DMS 273 (cell line): ENCODE measurements at regions not wholly inside any gene's neighbourhood (a gene's known extent, or its start where the extent isn't known, plus 50 kb on each side); places are given as distances from the start of the nearest gene placed in this dataset.
A peak's percentile ranks its signal among the peaks of the same experiment; 100 is the strongest.

ENCODE experiments used
- DNase-seq: peaks from one replicate; lab custom pipeline; 2025; ENCODE audit not compliant: unreplicated experiment; lab: John Stamatoyannopoulos, UW

DNA sequence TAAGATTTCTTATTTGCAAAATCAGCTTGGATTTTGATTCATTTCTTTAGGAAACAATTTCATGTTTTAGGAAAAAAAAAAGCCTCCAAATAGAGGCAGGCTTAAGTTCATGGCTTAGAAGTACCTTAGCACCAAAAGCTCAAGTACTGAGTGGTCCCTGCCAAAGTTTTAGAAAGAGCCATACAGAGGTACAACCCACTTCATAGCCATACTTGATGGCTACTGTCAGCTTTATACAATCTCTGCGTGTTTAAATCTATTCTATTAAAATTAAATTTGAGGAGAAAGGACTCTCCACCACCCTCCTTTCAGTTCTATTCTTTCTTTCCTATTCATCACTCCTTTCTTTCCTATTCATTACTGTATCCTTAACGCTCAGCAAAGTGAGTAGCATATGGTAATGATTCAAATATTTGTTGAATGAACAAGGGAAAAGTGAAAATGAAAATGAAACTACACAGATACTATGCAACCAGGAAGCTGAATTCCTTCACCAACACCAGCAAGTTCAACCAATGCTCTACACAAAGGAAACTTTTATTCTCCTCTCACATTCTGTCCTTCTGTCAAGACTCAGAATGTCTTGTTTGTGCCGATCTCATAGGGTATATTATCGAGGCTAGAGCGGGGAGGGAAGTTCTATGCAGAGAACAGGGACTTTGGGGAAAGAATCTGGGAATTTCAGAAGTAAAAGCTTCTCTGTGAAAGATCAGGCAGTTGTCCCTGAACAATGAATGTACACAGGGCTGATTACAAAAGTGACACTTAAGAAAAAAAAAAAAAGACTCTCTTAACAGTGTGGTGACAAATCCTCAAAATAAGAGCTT lies 138.6 kb upstream of the SPEF2 start:
- no peak for DNase-seq

GRCh38 chr5:35477911-35478310 lies 139.8 kb upstream of the SPEF2 start:
- no peak for DNase-seq

DNA sequence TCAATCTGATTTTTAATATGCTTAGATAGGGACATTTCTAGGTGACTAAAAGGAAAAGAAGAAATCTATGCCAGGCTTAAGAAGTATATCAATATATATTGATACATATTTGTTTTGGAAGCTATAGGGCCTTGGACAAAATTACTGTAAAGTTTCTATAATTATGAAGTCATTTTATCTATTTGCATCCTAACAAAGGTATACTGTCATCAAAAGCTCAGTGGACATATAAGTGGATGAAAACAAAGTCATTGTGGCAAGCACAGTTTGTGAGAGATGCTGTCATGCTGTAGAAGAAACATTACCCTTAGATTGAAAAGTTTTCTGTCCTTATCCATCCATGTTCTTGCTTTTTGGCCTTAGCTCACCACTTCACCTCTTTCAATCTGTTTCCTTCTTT lies 140.3 kb upstream of the SPEF2 start:
- no peak for DNase-seq

DNA sequence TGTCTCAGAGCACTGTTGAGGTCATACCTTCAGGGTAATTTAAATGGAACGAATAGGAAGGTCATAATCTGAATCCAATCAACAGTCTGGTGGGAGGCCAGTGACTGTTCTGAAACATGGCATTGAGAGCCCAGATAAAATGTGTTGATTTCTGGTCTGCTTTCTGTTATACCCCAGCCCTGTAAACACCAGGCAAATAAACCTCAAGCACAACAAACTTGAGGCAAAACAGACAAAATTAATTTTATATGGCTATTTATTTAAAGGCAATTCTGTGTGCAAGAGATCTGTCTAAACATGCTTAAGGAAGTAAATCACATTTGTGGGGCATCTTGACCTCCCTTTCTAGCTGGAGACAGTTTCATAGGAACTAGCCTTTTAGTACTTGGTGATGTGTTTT lies 140.9 kb upstream of the SPEF2 start:
- DNase-seq = no peak

DNA sequence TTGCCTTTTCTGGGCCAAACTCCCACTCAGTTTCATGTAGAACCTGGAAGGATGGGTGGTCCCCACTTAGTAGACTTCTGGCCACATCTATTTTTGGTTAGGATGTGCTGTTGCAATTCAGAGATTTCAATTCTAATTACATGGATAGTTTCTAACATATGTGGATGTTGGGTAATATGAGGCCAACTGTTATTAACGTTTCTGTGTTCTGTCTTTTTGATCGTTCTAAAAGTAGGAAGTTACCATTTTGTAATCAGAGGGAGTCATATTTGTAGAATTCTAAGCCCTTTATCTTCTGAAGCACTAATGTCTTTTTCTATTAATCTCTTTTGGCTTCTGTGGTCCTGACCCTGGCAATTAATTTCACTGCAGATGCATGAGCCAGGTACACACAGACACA lies 141.6 kb upstream of the SPEF2 start:
- DNase-seq = no peak

- DNase-seq = no peak
Observed at GRCh38 chr5:35473589-35473988, 144.1 kb upstream of the SPEF2 start.

- DNase-seq = no peak
Observed at GRCh38 chr5:35470866-35471265, 146.8 kb upstream of the SPEF2 start.

- no peak for DNase-seq
Observed at GRCh38 chr5:35468811-35469210, 148.9 kb upstream of the SPEF2 start.

- DNase-seq = no peak
Observed at GRCh38 chr5:35466746-35467145, 150.9 kb upstream of the SPEF2 start.

DNA sequence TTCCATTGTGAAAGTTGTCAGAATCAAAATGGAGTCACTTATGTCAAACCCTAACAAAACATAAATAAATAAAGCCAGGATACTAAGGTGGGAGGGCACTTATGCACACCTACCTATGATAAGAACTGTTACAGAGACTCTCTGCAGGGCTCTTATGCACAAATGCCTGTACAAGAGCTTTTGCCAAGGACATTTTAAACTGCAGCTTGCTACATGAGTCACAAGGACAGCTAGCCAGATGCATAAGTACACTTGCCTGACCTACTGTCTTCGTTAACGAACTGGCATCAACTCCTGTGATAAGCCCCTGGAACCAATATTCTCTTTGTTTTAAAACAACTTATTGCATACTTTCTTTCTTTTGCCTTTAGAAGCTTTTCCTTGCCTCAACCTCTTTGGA lies 152.9 kb upstream of the SPEF2 start:
- no peak for DNase-seq

GRCh38 chr5:35461530-35461929 lies 156.1 kb upstream of the SPEF2 start:
- DNase-seq = no peak

- peak; percentile 63 for DNase-seq
Observed at GRCh38 chr5:35458824-35459207, 158.8 kb upstream of the SPEF2 start.

- no peak for DNase-seq
Observed at GRCh38 chr5:35457912-35458823, 159.5 kb upstream of the SPEF2 start.

- DNase-seq = no peak
Observed at GRCh38 chr5:35456506-35456905, 161.2 kb upstream of the SPEF2 start.

DNA sequence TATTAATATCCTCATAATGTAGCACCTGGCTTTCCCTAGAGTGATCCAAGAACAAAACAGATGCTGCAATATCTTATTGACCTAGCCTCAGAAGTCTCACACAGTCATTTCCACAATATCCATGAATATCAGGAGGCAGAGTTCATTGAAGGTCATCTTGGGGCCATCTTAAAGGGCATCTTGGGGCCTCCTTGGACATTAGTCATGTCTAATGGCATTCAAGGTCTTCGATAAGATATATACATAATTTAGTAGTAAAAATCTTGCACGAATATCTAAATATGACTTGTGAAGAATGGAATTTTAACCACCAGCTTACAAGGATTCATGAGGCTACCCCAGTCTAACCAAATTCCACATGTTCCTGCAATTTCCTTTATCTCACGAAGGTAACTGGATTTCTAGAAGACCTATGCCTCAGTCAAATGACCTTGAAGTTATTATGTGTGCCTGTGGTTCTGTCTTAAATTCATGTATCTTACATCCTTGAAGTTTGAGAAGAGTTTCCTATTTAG lies 163.6 kb upstream of the SPEF2 start:
- DNase-seq = no peak

DNA sequence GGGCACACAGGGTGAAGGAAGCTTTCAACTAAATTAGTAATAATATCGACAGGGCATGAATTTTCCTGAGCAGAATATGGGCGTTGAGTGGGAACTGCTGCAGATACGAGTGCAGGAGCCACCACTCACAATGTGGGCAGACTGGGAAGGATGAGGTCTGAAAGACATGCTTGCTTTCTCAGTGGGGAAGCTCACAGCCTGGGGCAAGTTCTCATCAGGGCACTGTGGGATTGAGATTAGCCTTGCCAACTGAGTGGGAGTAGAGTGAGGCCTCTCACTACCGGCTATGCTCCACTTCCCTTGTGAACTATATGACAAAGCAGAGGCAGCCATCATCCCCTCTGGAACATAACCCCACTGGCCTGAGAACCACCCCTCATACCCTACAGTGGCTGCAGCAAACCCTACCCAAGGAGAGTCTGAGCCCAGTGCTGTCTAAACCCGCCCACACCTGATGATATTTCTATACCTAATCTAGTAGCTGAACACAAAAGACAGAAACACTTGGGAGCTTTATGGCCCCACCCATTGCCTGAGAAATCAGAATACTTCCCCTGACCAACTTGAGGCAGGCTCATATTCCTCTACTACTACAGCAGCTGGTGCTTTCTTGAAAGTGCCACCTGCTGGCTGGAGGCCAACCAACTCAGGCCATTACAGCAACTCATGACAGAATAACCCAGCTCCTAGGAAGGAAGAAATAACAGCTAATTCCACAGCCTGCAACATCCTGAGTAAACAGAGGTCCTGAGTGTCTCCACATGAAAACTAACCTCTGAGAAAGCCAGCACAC lies 173.7 kb upstream of the SPEF2 start:
- peak; percentile 24 for DNase-seq

DNA sequence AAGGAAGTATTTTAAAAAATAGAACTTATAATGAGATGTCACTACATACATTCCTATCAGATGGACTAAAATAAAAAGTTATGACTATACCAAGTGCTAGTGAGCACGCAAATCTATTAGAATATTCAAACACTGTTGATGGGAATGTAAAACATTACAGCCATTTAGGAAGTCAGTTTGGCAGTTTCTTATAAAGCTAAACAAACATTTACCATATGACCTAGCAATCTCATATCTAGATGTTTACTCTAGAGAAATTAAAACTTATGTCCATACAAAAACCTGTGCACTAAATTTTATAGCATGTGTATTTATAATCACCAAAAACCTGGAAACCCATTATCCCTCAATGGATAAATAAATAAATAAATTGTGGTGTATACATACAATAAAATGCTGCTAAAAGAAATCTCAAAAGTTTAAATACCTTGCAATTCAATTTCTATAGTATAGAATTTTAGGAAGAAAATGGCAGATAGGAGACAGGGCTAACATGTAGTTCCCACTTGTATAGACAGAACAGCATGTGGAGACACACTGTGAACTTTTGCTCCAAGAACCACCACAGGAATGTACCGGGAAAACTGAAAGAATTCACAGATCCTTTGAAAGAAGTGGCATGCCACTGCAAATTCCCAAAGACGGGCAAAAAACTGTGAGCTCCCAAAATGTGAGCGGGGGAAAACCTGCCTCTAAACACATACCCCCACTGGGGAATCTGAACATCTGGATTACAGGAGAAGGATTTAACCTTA lies 174.6 kb upstream of the SPEF2 start:
- DNase-seq = no peak

GRCh38 chr5:35440409-35440808 lies 177.3 kb upstream of the SPEF2 start:
- no peak for DNase-seq

DNA sequence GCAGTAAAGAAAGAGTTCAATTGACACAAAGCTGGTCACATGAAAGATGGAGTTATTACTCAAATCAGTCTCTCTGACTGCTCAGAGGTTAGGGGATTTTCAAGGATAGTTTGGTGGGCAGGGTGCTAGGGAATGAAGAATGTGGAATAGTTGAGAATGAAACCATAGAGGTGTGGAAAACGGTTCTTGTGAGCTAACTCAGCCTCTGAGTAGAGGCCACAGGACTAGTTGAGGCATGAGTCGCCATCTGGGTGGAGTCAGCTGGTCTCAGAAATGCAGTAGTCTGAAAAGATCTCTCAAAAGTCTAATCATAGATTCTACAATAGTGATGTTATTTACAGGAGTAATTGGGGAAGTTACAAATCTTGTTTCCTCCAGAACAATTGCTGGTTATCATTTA lies 178.9 kb upstream of the SPEF2 start:
- no peak for DNase-seq

GRCh38 chr5:35438288-35438687 lies 179.4 kb upstream of the SPEF2 start:
- DNase-seq = no peak
